ENCODE measurements at regions not wholly inside any gene's neighbourhood (a gene's known extent, or its start where the extent isn't known, plus 50 kb on each side); places are given as distances from the start of the nearest gene placed in this dataset.

- ATAC-seq (peak; percentile 50 to 73), DNase-seq (no peak)
- H3K27ac ChIP-seq: no peak overlapping the region
- no peak for TF ChIP-seq CTCF (IDR thresholded peaks at IDR 0.05)
- intact Hi-C loops (cut with DNase I): no loop called here
- no peak overlapping the region for H3K4me3 ChIP-seq
- peaks cover 9% of the 10 kb centered on the region for H3K4me1 ChIP-seq
- no peaks in the 10 kb centered on the region for H3K36me3 ChIP-seq
- no peaks in the 10 kb centered on the region for H3K9me3 ChIP-seq
- no peaks in the 10 kb centered on the region for H3K27me3 ChIP-seq (ENCODE audit: low read depth)
These were observed 61.8 kb upstream of the ADGRF1 start for GRCh38 chr6:47103931-47104330.

GRCh38 chr6:47102331-47102730, 60.2 kb upstream of the ADGRF1 start:
- intact Hi-C loops (cut with DNase I): no loop called here

GRCh38 chr6:47098570-47098993, 56.5 kb upstream of the ADGRF1 start:
- no peak for TF ChIP-seq CTCF (IDR thresholded peaks at IDR 0.05)
- DNase-seq (no peak), ATAC-seq (peak; percentile 47 to 65)
- H3K27ac ChIP-seq: no peak overlapping the region
- peaks cover 19% of the 10 kb centered on the region for H3K4me1 ChIP-seq
- intact Hi-C loops (cut with DNase I): no loop called here
- H3K36me3 ChIP-seq: no peaks in the 10 kb centered on the region
- H3K27me3 ChIP-seq (ENCODE audit: low read depth): no peaks in the 10 kb centered on the region
- no peak overlapping the region for H3K4me3 ChIP-seq
- no peaks in the 10 kb centered on the region for H3K9me3 ChIP-seq

More at GRCh38 chr6:47102331-47102730, 60.2 kb upstream of the ADGRF1 start:
- H3K4me3 ChIP-seq: no peak overlapping the region
- ATAC-seq (no peak), DNase-seq (no peak)
- no peaks in the 10 kb centered on the region for H3K36me3 ChIP-seq
- no peak for TF ChIP-seq CTCF (IDR thresholded peaks at IDR 0.05)
- H3K9me3 ChIP-seq: no peaks in the 10 kb centered on the region
- H3K4me1 ChIP-seq: peaks cover 16% of the 10 kb centered on the region
- no peak overlapping the region for H3K27ac ChIP-seq
- H3K27me3 ChIP-seq (ENCODE audit: low read depth): no peaks in the 10 kb centered on the region

- Histone ChIP-seq H3K27me3 (ENCODE audit: low read depth) (no peaks in the 10 kb centered on the region), H3K36me3 (no peaks in the 10 kb centered on the region), H3K9me3 (no peaks in the 10 kb centered on the region), H3K4me1 (peaks cover 21% of the 10 kb centered on the region), H3K4me3 (no peak overlapping the region), H3K27ac (no peak overlapping the region)
- DNase-seq: peak; percentile 52
- ATAC-seq: peak; percentile 90 to 92
- TF ChIP-seq CTCF (IDR thresholded peaks at IDR 0.05): peak; percentile 68
- intact Hi-C loops (cut with DNase I): no loop called here
These were observed 55.2 kb upstream of the ADGRF1 start for GRCh38 chr6:47097092-47097945.

- no peak for TF ChIP-seq CTCF (IDR thresholded peaks at IDR 0.05)
- Histone ChIP-seq H3K4me1 (peaks cover 21% of the 10 kb centered on the region), H3K9me3 (no peaks in the 10 kb centered on the region), H3K27me3 (ENCODE audit: low read depth) (no peaks in the 10 kb centered on the region), H3K4me3 (no peak overlapping the region), H3K27ac (no peak overlapping the region), H3K36me3 (no peaks in the 10 kb centered on the region)
- no peak for ATAC-seq
- no peak for DNase-seq
- intact Hi-C loops (cut with DNase I): no loop called here
These were observed 54.2 kb upstream of the ADGRF1 start for GRCh38 chr6:47096211-47096895.

All from lower lobe of right lung (tissue), 2 donors.